ENCODE measurements at regions not wholly inside any gene's neighbourhood (a gene's known extent, or its start where the extent isn't known, plus 50 kb on each side); places are given as distances from the start of the nearest gene placed in this dataset.

DNA sequence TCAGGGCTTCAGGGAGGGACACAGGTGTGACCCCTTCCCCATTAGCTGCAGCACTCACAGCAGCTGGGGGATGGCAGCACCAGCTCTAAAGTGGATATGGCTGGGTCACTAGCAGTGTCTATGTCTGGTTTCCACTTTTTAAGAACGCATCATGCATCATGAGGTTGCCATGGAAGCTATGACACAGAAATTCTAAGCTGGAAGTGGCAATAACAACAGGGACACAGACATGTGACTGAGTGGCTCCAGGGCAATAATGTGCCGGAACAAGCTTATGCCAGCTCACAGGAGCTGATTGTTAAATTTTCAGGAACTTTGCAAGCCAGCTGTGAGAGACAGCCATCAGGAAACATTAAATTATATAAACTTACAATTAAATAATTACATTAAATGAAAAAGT lies 51.2 kb upstream of the NFASC start:
- no peak for DNase-seq (ENCODE audit: extremely low read depth, low read depth, low spot score)

Measured in glomerular endothelial cell (primary cell).